Neural progenitor cell (in vitro differentiated cells): ENCODE measurements at regions not wholly inside any gene's neighbourhood (a gene's known extent, or its start where the extent isn't known, plus 50 kb on each side); places are given as distances from the start of the nearest gene placed in this dataset.

Experiments
- DNase-seq: peaks from one replicate; pipeline ENCODE4 v3.0.0-alpha.2; 2016; ENCODE audit warnings: low spot score
- H2AFZ ChIP-seq: fragments of 200-600 bp; sonication (generic); replicated peaks from 2 replicates; pipeline ENCODE4 v1.6.1; 2016; ENCODE audit warnings: antibody characterized with exemption
- H3F3A ChIP-seq: fragments of 200-600 bp; sonication (generic); 2 replicates; pipeline ENCODE4 v1.6.1; 2016; ENCODE audit warnings: antibody characterized with exemption, low read depth
- H3K27ac ChIP-seq: fragments of 200-600 bp; sonication (generic); 2 replicates; pipeline ENCODE4 v1.5.1; 2016; ENCODE audit warnings: mild to moderate bottlenecking
- H3K27me3 ChIP-seq: fragments of 200-600 bp; sonication (generic); 2 replicates; pipeline ENCODE4 v1.6.1; 2016; ENCODE audit warnings: mild to moderate bottlenecking, moderate library complexity
- H3K36me3 ChIP-seq: fragments of 200-600 bp; sonication (generic); 2 replicates; pipeline ENCODE4 v1.5.1; 2016
- H3K4me1 ChIP-seq: fragments of 200-600 bp; sonication (generic); 2 replicates; pipeline ENCODE4 v1.6.1; 2016; ENCODE audit warnings: mixed run types
- H3K4me2 ChIP-seq: fragments of 200-600 bp; sonication (generic); 2 replicates; pipeline ENCODE4 v1.6.1; 2016
- H3K4me3 ChIP-seq: fragments of 200-600 bp; sonication (generic); 2 replicates; pipeline ENCODE4 v1.5.1; 2016
- H3K79me2 ChIP-seq: fragments of 200-600 bp; sonication (generic); 2 replicates; pipeline ENCODE4 v1.6.1; 2016; ENCODE audit warnings: low read depth
- H3K9ac ChIP-seq: fragments of 200-600 bp; sonication (generic); 2 replicates; pipeline ENCODE4 v1.6.1; 2016
- H3K9me3 ChIP-seq: fragments of 200-600 bp; sonication (generic); 2 replicates; pipeline ENCODE4 v1.5.1; 2016; ENCODE audit warnings: low read depth
- H4K20me1 ChIP-seq: fragments of 200-600 bp; sonication (generic); 2 replicates; pipeline ENCODE4 v1.6.1; 2016; ENCODE audit warnings: low read depth
- H3K27ac Mint-ChIP-seq: 3 replicates; pipeline ENCODE4 v1.8.0; 2021; ENCODE audit warnings: mixed read lengths
- H3K27me3 Mint-ChIP-seq: 2 replicates; pipeline ENCODE4 v1.8.0; 2022; ENCODE audit warnings: low read depth, mild to moderate bottlenecking, inconsistent platforms, moderate library complexity, mixed read lengths; ENCODE audit not compliant: insufficient read depth
- H3K36me3 Mint-ChIP-seq: 3 replicates; pipeline ENCODE4 v1.8.0; 2021; ENCODE audit warnings: mixed read lengths
- H3K4me1 Mint-ChIP-seq: 3 replicates; pipeline ENCODE4 v1.8.0; 2021; ENCODE audit warnings: mixed read lengths
- H3K4me3 Mint-ChIP-seq: 3 replicates; pipeline ENCODE4 v1.8.0; 2021; ENCODE audit warnings: mild to moderate bottlenecking, moderate library complexity, mixed read lengths
- H3K9me3 Mint-ChIP-seq: 3 replicates; pipeline ENCODE4 v1.8.0; 2020; ENCODE audit warnings: mixed read lengths
- EZH2 ChIP-seq: fragments of 200-600 bp; sonication (generic); IDR thresholded peaks from 2 replicates; pipeline ENCODE4 v1.6.1; 2017; ENCODE audit warnings: antibody characterized with exemption, mild to moderate bottlenecking, moderate library complexity
- EZH2phosphoT487 ChIP-seq: fragments of 200-600 bp; sonication (generic); IDR thresholded peaks from 2 replicates; pipeline ENCODE4 v1.6.1; 2017; ENCODE audit warnings: antibody characterized with exemption
- TF ChIP-seq, protein P1 (sequence below): fragments of 200-600 bp; sonication (generic); IDR thresholded peaks from 2 replicates; pipeline ENCODE4 v1.5.1; 2017; ENCODE audit warnings: antibody characterized with exemption, mild to moderate bottlenecking

- Histone ChIP-seq H3K4me2 (no peak overlapping the region), H2AFZ (peak overlapping the region; percentile 9), H3K79me2 (no peaks in the 10 kb centered on the region), H3F3A (peaks cover 9% of the 10 kb centered on the region), H3K9ac (no peak overlapping the region), H3K36me3 (no peaks in the 10 kb centered on the region), H3K9me3 (no peaks in the 10 kb centered on the region), H3K27ac (no peak overlapping the region), H3K4me3 (no peak overlapping the region), H4K20me1 (no peaks in the 10 kb centered on the region), H3K27me3 (no peaks in the 10 kb centered on the region), H3K4me1 (peaks cover 33% of the 10 kb centered on the region)
- Mint-ChIP-seq H3K36me3 (no peaks in the 10 kb centered on the region), H3K27me3 (peaks cover 4% of the 10 kb centered on the region), H3K4me3 (no peak overlapping the region), H3K9me3 (no peaks in the 10 kb centered on the region), H3K4me1 (peaks cover 29% of the 10 kb centered on the region), H3K27ac (peak overlapping the region; percentile 65)
- TF ChIP-seq, protein P1, sequence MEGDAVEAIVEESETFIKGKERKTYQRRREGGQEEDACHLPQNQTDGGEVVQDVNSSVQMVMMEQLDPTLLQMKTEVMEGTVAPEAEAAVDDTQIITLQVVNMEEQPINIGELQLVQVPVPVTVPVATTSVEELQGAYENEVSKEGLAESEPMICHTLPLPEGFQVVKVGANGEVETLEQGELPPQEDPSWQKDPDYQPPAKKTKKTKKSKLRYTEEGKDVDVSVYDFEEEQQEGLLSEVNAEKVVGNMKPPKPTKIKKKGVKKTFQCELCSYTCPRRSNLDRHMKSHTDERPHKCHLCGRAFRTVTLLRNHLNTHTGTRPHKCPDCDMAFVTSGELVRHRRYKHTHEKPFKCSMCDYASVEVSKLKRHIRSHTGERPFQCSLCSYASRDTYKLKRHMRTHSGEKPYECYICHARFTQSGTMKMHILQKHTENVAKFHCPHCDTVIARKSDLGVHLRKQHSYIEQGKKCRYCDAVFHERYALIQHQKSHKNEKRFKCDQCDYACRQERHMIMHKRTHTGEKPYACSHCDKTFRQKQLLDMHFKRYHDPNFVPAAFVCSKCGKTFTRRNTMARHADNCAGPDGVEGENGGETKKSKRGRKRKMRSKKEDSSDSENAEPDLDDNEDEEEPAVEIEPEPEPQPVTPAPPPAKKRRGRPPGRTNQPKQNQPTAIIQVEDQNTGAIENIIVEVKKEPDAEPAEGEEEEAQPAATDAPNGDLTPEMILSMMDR: no peak
- TF ChIP-seq EZH2: no peak
- TF ChIP-seq EZH2phosphoT487: no peak
- DNase-seq: no peak
Observed at GRCh38 chr4:159051245-159052071, 51.4 kb upstream of the RAPGEF2 start.

DNA sequence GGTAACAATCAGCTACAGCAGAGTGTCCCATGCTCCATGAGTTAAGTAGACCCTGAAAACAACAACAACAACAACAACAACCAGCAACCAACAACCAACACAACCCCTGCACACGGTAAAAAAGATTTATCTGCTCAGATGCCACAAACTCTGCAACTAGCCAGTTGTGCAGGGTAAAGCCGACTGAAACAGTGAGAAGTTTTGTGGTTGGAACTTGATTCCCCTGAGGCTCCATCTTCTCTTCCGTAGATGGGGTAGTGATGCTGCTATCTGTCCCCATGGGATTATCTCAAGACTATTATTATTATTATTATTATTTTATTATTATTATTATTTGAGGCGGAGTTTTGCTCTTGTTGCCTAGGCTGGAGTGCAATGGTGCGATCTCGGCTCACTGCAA, 50.6 kb upstream of the RAPGEF2 start:
- Mint-ChIP-seq H3K4me1 (peaks cover 31% of the 10 kb centered on the region), H3K27ac (no peak overlapping the region), H3K36me3 (no peaks in the 10 kb centered on the region), H3K9me3 (no peaks in the 10 kb centered on the region), H3K4me3 (no peak overlapping the region), H3K27me3 (peaks cover 2% of the 10 kb centered on the region)
- Histone ChIP-seq H3K27ac (no peak overlapping the region), H3K9ac (no peak overlapping the region), H3K27me3 (no peaks in the 10 kb centered on the region), H4K20me1 (no peaks in the 10 kb centered on the region), H3K4me1 (peaks cover 41% of the 10 kb centered on the region), H3K4me3 (no peak overlapping the region), H3K4me2 (no peak overlapping the region), H3K36me3 (no peaks in the 10 kb centered on the region), H3K9me3 (no peaks in the 10 kb centered on the region), H3K79me2 (no peaks in the 10 kb centered on the region), H3F3A (peaks cover 9% of the 10 kb centered on the region), H2AFZ (peak overlapping the region; percentile 9)
- no peak for DNase-seq
- TF ChIP-seq EZH2 (no peak), EZH2phosphoT487 (no peak)
- TF ChIP-seq, protein P1: no peak
